Activated naive CD8-positive, alpha-beta T cell treated with anti-CD3 and anti-CD28 coated beads, Interleukin-2, amount 10 ng/mL, durations not matched to agents 7 days and 5 days (primary cell): ENCODE measurements at regions not wholly inside any gene's neighbourhood (a gene's known extent, or its start where the extent isn't known, plus 50 kb on each side); places are given as distances from the start of the nearest gene placed in this dataset.

Experiments
- ATAC-seq: fragments of 150-1000 bp; cut with Tn5 transposase; one replicate; pipeline ENCODE4 v1.10.0; 2021; ENCODE audit warnings: low read depth, moderate library complexity
- POLR2A ChIA-PET: fragments of 350-600 bp; sonication (Branson Sonifier 250); formaldehyde crosslinking; loops from one replicate; lab custom pipeline; 2021; ENCODE audit warnings: antibody characterized with exemption; lab: Charles Lee
- DNase-seq: peaks from one replicate; pipeline ENCODE4 v3.0.0; 2021
- H3K27ac Mint-ChIP-seq: one replicate; pipeline ENCODE4 v1.8.0; 2022; ENCODE audit warnings: mild to moderate bottlenecking, mixed read lengths
- H3K27me3 Mint-ChIP-seq: one replicate; pipeline ENCODE4 v1.8.0; 2022; ENCODE audit warnings: mild to moderate bottlenecking, moderate library complexity, mixed read lengths
- H3K36me3 Mint-ChIP-seq: one replicate; pipeline ENCODE4 v1.8.0; 2021; ENCODE audit warnings: mild to moderate bottlenecking, mixed read lengths
- H3K4me1 Mint-ChIP-seq: one replicate; pipeline ENCODE4 v1.8.0; 2021; ENCODE audit warnings: mixed read lengths
- H3K4me3 Mint-ChIP-seq: one replicate; pipeline ENCODE4 v1.8.0; 2022; ENCODE audit warnings: mild to moderate bottlenecking, moderate library complexity, mixed read lengths
- H3K9me3 Mint-ChIP-seq: one replicate; pipeline ENCODE4 v1.8.0; 2021; ENCODE audit warnings: mixed read lengths

DNA sequence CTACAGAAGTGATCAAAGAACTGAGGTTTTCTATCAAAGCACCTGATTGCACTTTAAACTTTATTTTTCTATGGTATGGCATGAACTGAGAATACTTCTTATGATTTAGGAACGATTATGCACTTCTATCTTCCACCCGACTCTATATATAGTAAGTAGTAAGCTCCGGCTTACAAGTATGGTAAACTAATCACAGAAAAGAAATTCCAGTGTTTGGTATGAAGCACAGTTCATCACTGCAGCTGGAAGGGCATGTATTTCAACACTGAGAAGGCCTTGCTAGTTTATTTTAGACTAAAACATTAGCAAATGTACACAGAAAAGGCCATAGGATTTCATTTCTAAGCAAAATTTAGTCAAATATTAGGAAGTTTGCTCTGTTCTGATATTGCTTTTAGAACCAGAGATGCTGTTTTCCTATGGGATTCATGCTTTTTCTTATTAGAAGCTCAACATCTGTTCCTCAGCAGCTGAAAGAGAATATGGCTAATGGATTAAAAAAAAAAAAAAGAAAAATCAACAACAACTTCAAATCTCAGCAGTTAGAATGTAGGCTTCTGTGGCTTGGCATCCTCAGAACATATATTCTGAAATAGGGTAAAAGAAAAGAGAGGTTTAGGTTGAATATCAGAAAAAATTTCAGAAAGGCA is 273.5 kb downstream of the C4orf33 start:
- no peak for DNase-seq
- no peak for ATAC-seq
- Mint-ChIP-seq H3K4me1 (no peaks in the 10 kb centered on the region), H3K27ac (no peak overlapping the region), H3K27me3 (peaks cover 3% of the 10 kb centered on the region), H3K4me3 (no peak overlapping the region), H3K9me3 (no peaks in the 10 kb centered on the region), H3K36me3 (no peaks in the 10 kb centered on the region)
- POLR2A ChIA-PET = no interaction called here

DNA sequence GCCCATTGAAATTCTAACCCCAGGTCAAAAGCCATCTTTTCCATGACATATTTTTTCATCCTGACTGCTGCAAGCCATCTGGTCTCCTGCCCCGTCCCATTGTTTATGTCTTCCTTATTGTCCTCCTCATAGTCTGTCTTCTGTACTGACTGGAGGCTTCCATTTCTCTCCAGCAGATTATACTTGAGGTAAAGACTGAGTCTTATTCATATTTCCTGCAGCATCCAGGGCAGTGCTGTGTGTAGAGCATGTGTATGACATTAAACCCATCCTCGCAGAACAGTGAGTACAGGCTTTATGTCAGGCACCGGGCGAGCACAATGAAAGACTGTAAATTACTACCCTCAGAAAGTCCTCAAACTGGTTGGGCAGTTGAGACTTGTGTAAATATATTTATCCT is 275.1 kb downstream of the C4orf33 start:
- H3K9me3 Mint-ChIP-seq = no peaks in the 10 kb centered on the region
- H3K27ac Mint-ChIP-seq = no peak overlapping the region
- no peak overlapping the region for H3K4me3 Mint-ChIP-seq
- no peaks in the 10 kb centered on the region for H3K4me1 Mint-ChIP-seq
- ATAC-seq (no peak), DNase-seq (no peak)
- H3K36me3 Mint-ChIP-seq = no peaks in the 10 kb centered on the region
- peaks cover 3% of the 10 kb centered on the region for H3K27me3 Mint-ChIP-seq
- POLR2A ChIA-PET = no interaction called here

DNA sequence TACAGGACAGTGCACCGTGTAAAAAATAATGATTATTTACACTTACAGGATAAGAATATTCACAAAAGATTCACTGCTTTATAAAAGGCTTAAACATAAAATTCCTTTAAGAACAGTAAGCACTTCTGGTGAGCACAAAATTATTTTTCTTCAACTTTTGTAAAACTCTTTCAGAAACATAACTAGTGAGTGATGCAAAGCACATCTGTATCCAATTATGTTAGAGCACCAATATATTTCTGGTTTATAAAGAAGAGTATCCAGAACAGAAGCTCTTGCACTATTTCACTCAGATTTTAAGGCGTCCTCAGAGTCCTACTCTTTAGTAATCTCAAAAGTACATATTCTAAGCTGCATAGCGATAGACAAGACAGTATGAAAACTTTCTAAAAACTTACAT is 276.0 kb downstream of the C4orf33 start:
- POLR2A ChIA-PET = no interaction called here
- no peaks in the 10 kb centered on the region for H3K9me3 Mint-ChIP-seq
- DNase-seq = no peak
- no peaks in the 10 kb centered on the region for H3K4me1 Mint-ChIP-seq
- no peak overlapping the region for H3K4me3 Mint-ChIP-seq
- H3K27me3 Mint-ChIP-seq = peaks cover 3% of the 10 kb centered on the region
- ATAC-seq = no peak
- H3K36me3 Mint-ChIP-seq = no peaks in the 10 kb centered on the region
- H3K27ac Mint-ChIP-seq = no peak overlapping the region

DNA sequence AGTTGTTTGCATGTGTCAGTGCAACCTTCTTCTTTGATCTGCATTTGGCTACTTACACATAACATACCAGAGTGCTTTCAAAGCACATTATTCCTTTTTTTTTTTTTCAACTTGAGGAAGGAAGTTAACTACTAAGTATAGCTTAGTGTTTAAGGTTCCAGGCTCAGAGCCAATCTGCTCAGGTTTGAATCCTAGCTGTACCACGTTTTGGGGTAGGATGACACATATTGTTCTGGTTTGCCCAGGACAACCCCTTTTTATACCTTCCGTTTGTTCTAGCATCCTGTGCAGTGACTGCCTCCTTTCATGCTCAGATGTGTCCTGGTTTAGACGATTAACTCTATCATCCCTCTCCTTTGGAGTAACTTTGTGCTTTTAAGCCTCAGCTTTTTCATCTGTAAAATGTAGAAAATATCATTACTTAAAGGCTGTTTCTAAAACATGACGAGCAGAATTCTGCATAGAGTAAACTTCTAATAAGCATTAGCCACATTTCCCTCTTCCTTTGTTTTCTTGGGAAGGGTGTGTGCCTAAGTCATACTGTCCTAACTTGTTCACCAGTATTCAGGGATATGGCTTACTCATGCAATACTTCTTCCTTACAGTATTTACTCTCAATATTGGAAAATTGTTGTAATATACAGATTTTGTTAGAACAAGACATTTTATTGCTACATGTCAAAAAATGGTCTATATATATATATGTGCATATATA is 281.3 kb downstream of the C4orf33 start:
- peaks cover 6% of the 10 kb centered on the region for H3K27me3 Mint-ChIP-seq
- POLR2A ChIA-PET = no interaction called here
- H3K4me1 Mint-ChIP-seq = no peaks in the 10 kb centered on the region
- no peak overlapping the region for H3K4me3 Mint-ChIP-seq
- H3K27ac Mint-ChIP-seq = no peak overlapping the region
- no peaks in the 10 kb centered on the region for H3K36me3 Mint-ChIP-seq
- DNase-seq (no peak), ATAC-seq (no peak)
- no peaks in the 10 kb centered on the region for H3K9me3 Mint-ChIP-seq

DNA sequence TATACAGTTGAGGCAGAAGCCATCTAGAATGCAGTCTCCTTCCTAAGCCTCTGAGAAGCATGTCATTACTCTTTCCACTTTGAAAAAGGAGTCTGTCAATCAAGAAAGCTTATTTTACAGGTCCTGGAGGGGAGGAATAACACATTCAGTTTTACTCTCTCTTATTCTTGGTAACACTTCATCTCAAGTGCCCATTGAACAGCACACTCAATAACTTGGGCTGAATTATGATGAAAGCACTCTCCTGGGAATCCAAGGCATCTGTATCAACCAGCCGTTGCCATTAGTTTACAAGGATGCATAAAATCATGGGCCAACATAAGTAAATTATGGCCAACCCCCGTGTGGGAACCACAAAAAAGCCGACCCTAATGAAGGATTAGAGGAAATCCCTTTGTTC is 282.4 kb downstream of the C4orf33 start:
- Mint-ChIP-seq H3K27me3 (peaks cover 6% of the 10 kb centered on the region), H3K4me3 (no peak overlapping the region), H3K4me1 (no peaks in the 10 kb centered on the region), H3K36me3 (no peaks in the 10 kb centered on the region), H3K9me3 (no peaks in the 10 kb centered on the region), H3K27ac (no peak overlapping the region)
- DNase-seq = no peak
- POLR2A ChIA-PET = no interaction called here
- no peak for ATAC-seq

DNA sequence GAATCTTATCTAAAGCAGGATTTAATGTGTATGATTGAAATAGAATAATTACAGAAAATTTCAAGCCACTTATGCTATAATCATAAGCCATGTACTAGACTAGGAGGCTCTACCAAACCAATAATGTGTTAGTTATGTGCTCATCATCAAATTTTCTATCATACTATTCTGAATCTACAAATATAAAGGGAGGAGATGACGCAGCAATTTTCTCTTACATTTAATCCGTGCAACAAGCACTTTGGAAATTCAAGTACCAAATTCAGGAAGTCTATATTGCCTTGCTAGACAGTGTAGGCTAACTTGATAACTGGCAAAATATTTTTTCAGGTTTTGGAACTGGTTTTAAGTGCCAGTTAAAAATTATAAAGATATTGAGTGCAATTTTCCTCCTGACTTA is 283.5 kb downstream of the C4orf33 start:
- DNase-seq (no peak), ATAC-seq (no peak)
- POLR2A ChIA-PET = no interaction called here
- Mint-ChIP-seq H3K9me3 (no peaks in the 10 kb centered on the region), H3K4me1 (no peaks in the 10 kb centered on the region), H3K36me3 (no peaks in the 10 kb centered on the region), H3K4me3 (no peak overlapping the region), H3K27ac (no peak overlapping the region), H3K27me3 (peaks cover 6% of the 10 kb centered on the region)

DNA sequence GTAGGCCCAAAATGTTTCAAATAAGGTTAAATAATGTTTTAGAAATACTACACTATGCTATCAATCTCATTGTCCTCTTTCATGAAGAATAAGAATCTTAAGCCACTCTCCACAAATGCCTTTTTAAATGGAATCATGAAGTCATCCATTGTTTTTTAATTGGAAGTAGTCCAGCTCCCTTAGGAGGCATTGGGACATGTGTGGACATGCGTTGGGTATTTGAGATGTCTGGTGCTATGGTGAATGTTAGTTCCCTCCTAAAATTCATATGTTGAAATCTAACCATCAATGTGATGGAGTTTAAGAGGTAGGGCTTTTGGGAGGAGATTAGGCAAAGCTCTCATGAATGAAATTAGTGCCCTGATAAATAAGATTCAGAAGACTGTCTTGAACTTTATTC is 289.0 kb downstream of the C4orf33 start:
- Mint-ChIP-seq H3K36me3 (no peaks in the 10 kb centered on the region), H3K27me3 (peaks cover 3% of the 10 kb centered on the region), H3K4me1 (no peaks in the 10 kb centered on the region), H3K9me3 (no peaks in the 10 kb centered on the region), H3K27ac (no peak overlapping the region), H3K4me3 (no peak overlapping the region)
- DNase-seq = no peak
- POLR2A ChIA-PET = no interaction called here
- no peak for ATAC-seq

DNA sequence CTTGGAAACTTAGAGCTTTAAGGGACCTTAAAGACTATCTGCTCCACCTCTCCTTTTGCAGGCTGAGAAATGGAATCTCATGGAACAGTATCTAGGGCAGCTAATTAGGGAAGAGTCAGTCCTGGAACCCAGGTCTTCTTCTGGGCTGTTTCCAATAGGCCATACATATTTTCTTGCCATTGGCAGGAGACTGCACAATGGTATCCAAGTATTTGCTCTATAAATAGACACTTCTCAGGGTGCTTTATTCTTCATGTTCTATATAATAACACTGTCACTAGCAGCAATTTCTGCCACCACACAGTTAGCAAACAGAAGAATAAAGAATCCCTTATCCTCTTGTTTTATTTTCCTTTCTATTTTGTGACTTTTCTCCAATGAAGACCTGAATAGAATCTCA is 291.7 kb downstream of the C4orf33 start:
- Mint-ChIP-seq H3K4me3 (no peak overlapping the region), H3K27ac (no peak overlapping the region), H3K36me3 (no peaks in the 10 kb centered on the region), H3K27me3 (no peaks in the 10 kb centered on the region), H3K4me1 (no peaks in the 10 kb centered on the region), H3K9me3 (no peaks in the 10 kb centered on the region)
- ATAC-seq (no peak), DNase-seq (no peak)
- POLR2A ChIA-PET = no interaction called here

DNA sequence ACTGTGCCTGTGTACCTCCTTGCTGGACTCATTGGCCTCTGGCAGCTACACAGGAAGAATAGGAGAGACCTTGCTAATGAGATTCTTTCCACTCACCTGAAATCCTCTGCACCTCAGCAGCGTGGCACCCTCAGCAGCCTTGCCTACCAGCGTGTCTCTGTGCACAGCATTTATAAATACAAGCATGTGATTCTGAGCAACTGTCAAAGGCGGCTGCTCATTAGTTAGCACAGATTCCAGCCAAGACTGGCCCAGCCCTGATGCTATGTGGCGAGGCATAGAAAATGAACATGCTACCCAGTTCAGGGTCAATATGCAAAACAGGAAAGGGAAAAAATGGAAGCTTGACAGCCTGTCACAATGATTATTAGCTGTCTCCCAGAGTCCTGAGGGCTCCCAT is 298.0 kb downstream of the C4orf33 start:
- DNase-seq (no peak), ATAC-seq (no peak)
- H3K9me3 Mint-ChIP-seq = peaks cover under 1% of the 10 kb centered on the region
- POLR2A ChIA-PET = no interaction called here
- H3K27me3 Mint-ChIP-seq = no peaks in the 10 kb centered on the region
- no peak overlapping the region for H3K4me3 Mint-ChIP-seq
- H3K4me1 Mint-ChIP-seq = no peaks in the 10 kb centered on the region
- no peaks in the 10 kb centered on the region for H3K36me3 Mint-ChIP-seq
- no peak overlapping the region for H3K27ac Mint-ChIP-seq

DNA sequence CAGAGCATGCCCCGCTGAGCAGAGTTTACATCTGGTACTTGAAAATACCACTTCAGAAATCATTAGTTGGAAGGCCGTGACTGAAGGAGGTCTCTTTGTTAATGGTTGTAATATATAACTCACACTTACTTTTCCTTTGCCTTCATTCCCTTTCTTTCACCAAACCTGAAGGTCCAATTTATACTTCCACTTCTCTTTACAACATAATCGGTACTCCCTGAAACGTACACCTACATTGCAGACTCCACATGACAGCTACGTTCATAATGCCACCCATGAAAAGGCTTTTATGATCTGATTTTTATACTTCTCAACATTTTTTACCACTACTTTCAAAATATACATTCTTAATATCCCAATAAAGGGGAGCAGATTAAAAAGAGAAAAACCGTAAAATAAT is 298.7 kb downstream of the C4orf33 start:
- DNase-seq (no peak), ATAC-seq (no peak)
- no peaks in the 10 kb centered on the region for H3K27me3 Mint-ChIP-seq
- H3K27ac Mint-ChIP-seq = no peak overlapping the region
- H3K4me1 Mint-ChIP-seq = no peaks in the 10 kb centered on the region
- H3K4me3 Mint-ChIP-seq = no peak overlapping the region
- peaks cover 2% of the 10 kb centered on the region for H3K9me3 Mint-ChIP-seq
- H3K36me3 Mint-ChIP-seq = no peaks in the 10 kb centered on the region
- POLR2A ChIA-PET = no interaction called here

DNA sequence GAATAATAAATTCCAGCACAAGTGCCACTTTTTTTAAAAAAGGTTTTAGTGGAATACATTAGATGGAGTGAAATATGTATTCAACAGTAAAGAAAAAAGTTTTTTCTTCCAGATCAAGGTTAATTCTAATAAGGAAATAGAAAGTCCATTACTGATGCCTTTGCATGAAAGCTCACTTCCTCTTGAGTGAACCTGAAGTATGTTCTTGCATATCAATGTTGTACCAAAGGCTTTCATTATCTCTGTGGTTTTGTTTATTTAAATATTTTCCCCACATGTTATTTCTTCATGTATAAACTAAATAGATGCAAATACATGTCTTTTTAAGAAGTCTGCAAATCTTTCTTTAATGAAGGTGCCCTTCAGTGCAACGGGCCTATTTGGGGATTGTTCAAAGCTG is 307.9 kb downstream of the C4orf33 start:
- Mint-ChIP-seq H3K27ac (no peak overlapping the region), H3K4me3 (no peak overlapping the region), H3K36me3 (no peaks in the 10 kb centered on the region), H3K9me3 (peaks cover 5% of the 10 kb centered on the region), H3K4me1 (no peaks in the 10 kb centered on the region), H3K27me3 (no peaks in the 10 kb centered on the region)
- ATAC-seq (no peak), DNase-seq (no peak)
- POLR2A ChIA-PET = no interaction called here

DNA sequence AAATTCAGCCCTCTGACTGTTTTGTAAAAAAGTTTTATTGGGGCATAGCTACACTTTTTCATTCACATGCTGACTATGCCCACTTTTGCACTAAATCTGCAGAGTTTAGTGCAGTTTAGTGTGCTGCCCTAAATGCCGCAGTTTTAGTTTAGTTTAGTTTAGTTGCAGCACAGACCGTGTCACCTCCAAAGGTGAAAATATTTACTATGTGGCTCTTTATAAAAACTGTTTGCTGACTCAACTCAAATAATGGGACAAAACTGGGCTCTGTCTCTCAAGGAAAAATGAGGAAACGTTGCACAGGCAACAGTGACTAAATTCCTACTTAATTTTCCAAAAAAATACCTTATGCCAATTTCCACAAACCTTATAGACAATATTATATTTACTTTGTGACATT is 314.2 kb downstream of the C4orf33 start:
- Mint-ChIP-seq H3K4me3 (no peak overlapping the region), H3K9me3 (no peaks in the 10 kb centered on the region), H3K27ac (no peak overlapping the region), H3K4me1 (no peaks in the 10 kb centered on the region), H3K36me3 (no peaks in the 10 kb centered on the region), H3K27me3 (no peaks in the 10 kb centered on the region)
- DNase-seq (no peak), ATAC-seq (no peak)
- POLR2A ChIA-PET = no interaction called here

DNA sequence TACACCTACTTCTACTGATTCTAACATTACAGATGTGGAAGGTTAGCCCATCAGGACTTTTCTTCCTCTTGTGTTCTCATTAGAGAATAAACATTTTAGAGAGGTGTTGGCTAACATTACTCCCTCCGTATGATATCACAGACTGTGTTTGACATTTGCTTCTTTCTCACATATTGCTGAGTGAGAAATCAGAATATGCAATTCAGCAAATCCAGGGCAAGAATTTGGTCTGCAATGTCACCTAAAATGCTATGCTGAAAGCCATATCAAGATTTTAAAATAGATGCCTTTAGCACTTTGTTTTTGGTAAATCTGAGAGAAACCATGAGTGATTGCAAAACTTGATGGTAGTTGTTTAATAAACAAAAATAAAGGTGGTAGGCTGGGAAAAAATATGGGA is 319.1 kb downstream of the C4orf33 start:
- no peak for ATAC-seq
- no peaks in the 10 kb centered on the region for H3K4me1 Mint-ChIP-seq
- no peak overlapping the region for H3K27ac Mint-ChIP-seq
- no peaks in the 10 kb centered on the region for H3K36me3 Mint-ChIP-seq
- no peak for DNase-seq
- H3K27me3 Mint-ChIP-seq = no peaks in the 10 kb centered on the region
- POLR2A ChIA-PET = no interaction called here
- no peaks in the 10 kb centered on the region for H3K9me3 Mint-ChIP-seq
- H3K4me3 Mint-ChIP-seq = no peak overlapping the region

DNA sequence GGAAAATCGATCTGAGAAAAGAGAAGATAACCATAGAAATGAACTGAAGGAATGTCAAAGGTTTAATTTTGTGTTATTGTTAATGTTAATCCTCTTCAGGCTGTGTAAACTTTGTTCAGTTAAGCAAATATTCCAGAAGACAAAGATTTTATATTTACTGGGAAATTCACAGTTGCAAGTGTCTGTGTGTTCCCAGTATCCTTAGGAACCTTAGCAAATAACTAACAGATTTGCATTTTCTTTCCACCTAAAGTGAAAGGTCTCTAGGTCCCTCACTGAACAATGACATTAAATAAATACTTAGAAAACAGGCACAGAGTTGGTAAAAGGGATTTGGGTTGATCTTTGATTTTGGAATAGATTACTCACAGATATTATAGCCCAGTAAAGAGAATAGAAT is 324.7 kb downstream of the C4orf33 start:
- H3K4me1 Mint-ChIP-seq = no peaks in the 10 kb centered on the region
- no peaks in the 10 kb centered on the region for H3K27me3 Mint-ChIP-seq
- ATAC-seq (no peak), DNase-seq (no peak)
- POLR2A ChIA-PET = no interaction called here
- H3K27ac Mint-ChIP-seq = no peak overlapping the region
- no peak overlapping the region for H3K4me3 Mint-ChIP-seq
- no peaks in the 10 kb centered on the region for H3K36me3 Mint-ChIP-seq
- no peaks in the 10 kb centered on the region for H3K9me3 Mint-ChIP-seq
